SJSA1 (cell line): ENCODE measurements at regions not wholly inside any gene's neighbourhood (a gene's known extent, or its start where the extent isn't known, plus 50 kb on each side); places are given as distances from the start of the nearest gene placed in this dataset.

Experiments used
- DNase-seq, 2 experiments: peaks; one replicate each; pipeline ENCODE4 v3.0.0-alpha.2; 2015 to 2020; ENCODE audit warnings: low spot score in 2 of 2, low read depth in 1 of 2
- H3K27ac ChIP-seq: fragments of 250-450 bp; sonication (Bioruptor Pico); 2 replicates; pipeline ENCODE4 v1.5.1; 2020; ENCODE audit warnings: mild to moderate bottlenecking, moderate library complexity
- H3K27me3 ChIP-seq: fragments of 250-450 bp; sonication (Bioruptor Pico); replicated peaks from 2 replicates; pipeline ENCODE4 v1.5.1; 2020; ENCODE audit warnings: mild to moderate bottlenecking, moderate library complexity
- H3K36me3 ChIP-seq: fragments of 250-450 bp; sonication (Bioruptor Pico); 2 replicates; pipeline ENCODE4 v1.5.1; 2020; ENCODE audit warnings: mild to moderate bottlenecking
- H3K4me1 ChIP-seq: fragments of 250-450 bp; sonication (Bioruptor Pico); replicated peaks from 2 replicates; pipeline ENCODE4 v1.6.1; 2021; ENCODE audit warnings: mild to moderate bottlenecking
- H3K4me3 ChIP-seq: fragments of 250-450 bp; sonication (Bioruptor Pico); 2 replicates; pipeline ENCODE4 v1.5.1; 2020; ENCODE audit warnings: mild to moderate bottlenecking
- H3K9me3 ChIP-seq: fragments of 250-450 bp; sonication (Bioruptor Pico); replicated peaks from 2 replicates; pipeline ENCODE4 v1.5.1; 2020; ENCODE audit warnings: mild to moderate bottlenecking

DNA sequence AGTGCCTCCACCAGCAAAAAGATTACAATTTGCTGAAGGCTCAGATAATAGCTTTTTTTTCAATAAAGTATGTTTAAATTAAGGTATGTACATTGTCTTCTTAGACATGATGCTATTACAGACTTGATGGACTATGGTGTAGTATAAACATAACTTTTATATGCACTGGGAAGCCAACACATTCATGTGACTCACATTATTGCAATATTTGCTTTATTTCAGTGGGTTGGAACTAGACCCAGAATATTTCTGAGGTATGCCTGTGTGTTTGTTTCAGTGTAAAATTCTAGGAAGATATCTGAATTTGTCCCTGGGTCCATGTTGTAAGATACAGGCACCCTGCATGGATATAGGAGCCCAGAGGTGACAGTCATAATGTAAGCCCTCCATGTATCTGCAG, 120.0 kb upstream of the BDNF start:
- no peaks in the 10 kb centered on the region for H3K36me3 ChIP-seq
- H3K4me3 ChIP-seq: no peak overlapping the region
- no peaks in the 10 kb centered on the region for H3K27me3 ChIP-seq
- H3K9me3 ChIP-seq: no peaks in the 10 kb centered on the region
- H3K27ac ChIP-seq: no peak overlapping the region
- DNase-seq: no peak
- H3K4me1 ChIP-seq: no peaks in the 10 kb centered on the region

DNA sequence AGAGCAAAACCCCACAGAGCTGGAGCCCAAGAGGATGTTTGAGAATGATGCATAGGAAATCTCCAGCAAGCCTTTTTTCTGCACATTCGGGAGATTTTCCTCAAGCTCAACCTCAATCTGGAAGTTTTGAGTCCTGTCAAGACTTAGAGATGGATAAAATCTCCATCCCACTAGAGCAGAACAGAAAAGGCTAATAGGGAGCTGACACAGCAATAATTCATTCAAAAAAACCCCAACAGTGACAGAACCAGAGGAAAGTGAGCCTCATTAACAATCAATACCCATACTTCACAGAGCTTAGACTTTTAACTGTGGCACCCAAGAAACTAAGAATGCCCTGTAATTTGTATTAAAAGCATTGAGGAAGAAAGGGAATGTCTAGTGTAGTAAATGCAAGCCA, 115.9 kb upstream of the BDNF start:
- Histone ChIP-seq H3K36me3 (no peaks in the 10 kb centered on the region), H3K4me3 (no peak overlapping the region), H3K9me3 (no peaks in the 10 kb centered on the region), H3K4me1 (no peaks in the 10 kb centered on the region), H3K27me3 (0 out of 2 replicates have a peak, but pooled peaks cover 3% of the 10 kb centered on the region), H3K27ac (no peak overlapping the region)
- no peak for DNase-seq

DNA sequence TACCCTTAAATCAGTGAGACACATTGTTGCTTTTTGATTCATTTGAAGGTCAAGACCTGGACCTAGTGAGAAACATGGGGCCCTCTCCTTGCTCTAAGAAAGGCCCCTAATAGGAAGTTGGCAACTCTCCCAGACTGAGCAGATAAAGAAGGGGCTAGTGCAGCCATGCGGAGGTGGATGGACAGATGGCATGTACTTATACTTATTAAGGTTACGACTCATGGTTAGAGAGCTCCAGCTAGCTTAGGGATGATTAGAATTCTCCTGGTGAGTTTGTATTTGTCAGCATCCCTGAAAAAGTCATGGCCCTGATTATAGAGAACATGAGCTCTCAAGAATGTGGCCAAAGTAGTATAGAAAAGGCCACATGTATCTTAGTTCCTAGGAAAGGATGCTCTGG, 112.1 kb upstream of the BDNF start:
- H3K4me3 ChIP-seq: no peak overlapping the region
- no peaks in the 10 kb centered on the region for H3K9me3 ChIP-seq
- no peak for DNase-seq
- no peak overlapping the region for H3K27ac ChIP-seq
- H3K27me3 ChIP-seq: 0 out of 2 replicates have a peak, but pooled peaks cover 3% of the 10 kb centered on the region
- no peaks in the 10 kb centered on the region for H3K36me3 ChIP-seq
- H3K4me1 ChIP-seq: no peaks in the 10 kb centered on the region

DNA sequence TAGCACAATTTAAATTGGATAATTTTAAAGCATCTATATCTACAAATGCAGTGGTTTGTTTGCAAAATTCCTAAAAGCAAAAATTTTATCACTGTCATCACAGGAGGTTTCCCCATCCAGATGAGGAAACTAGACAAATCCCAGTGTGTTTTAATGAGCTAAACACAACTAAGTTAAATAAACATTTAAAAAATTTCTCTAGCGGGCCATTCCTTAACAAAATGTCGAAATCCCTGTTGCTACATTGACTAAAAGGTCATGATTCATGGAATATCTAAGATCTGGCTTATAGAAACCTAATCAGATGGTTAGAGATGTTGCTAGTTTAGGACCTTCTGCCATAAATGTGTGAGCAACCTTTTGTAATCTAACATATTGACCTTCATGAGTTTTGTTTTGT, 107.3 kb upstream of the BDNF start:
- H3K36me3 ChIP-seq: no peaks in the 10 kb centered on the region
- no peak overlapping the region for H3K4me3 ChIP-seq
- no peaks in the 10 kb centered on the region for H3K27me3 ChIP-seq
- DNase-seq: no peak
- no peak overlapping the region for H3K27ac ChIP-seq
- H3K4me1 ChIP-seq: no peaks in the 10 kb centered on the region
- H3K9me3 ChIP-seq: no peaks in the 10 kb centered on the region

DNA sequence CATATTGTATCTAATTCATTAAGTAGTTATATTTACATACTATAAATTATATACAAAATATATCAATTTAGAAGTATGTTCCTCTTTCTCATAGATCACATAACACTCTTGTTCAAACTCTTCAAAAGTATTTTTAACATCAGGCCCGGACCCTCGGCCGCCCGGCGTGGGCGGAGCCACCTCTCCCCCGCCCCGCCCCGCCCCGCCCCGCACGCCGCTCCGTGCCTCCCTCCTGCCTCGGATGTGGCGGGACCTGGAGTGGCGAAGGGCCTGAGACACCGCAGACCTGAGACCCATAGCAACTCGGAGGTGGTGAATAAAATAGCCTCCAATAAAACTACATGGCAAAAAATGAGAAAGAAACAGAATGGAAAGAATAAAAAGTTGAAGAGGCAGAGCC, 105.9 kb upstream of the BDNF start:
- Histone ChIP-seq H3K27ac (no peak overlapping the region), H3K27me3 (no peaks in the 10 kb centered on the region)
- no peak for DNase-seq

DNA sequence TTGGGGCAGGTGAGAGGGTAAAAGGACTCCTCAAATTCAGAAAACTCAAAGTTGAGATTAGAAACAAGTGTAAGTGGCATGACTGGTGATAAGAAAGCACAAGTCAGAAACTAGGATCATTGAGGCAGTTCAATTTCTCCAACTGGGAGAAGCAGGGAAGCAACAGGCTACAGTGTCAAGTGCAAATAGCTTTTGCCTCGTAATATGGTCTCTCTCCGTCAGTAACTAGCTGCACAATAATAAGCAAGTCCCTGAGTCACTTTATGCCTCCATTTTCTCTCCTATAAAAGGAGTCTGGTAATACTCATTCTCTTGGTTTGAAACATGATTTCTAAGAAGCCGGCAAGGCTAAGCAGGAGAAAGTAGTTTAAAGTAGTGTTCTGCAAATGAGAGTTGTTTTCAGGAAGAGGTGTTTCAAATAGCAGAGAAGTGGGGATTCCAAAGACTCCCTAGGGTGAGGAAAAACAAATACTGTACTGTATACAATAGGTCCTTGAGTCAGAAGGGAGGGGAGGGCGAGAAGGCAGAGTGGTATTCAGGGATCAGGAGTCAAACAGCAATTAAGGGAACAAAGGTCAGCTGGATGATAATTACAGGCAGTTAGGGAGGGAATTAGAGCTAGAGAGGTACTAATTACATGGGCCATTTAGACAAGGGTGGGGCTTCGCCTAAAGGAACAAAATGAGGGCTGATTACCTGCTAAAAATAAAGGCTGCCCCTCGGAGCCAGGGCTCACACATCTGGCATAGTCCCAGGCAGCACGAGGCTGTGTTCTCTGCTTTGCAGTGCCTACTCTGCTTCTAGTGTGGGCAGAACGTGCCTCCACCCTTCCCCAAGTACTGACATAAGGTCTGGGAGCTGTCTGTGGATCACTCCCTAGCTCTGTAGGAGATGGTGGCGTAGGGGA, 96.0 kb upstream of the BDNF start:
- Histone ChIP-seq H3K27ac (no peak overlapping the region), H3K27me3 (no peaks in the 10 kb centered on the region), H3K4me3 (no peak overlapping the region), H3K36me3 (no peaks in the 10 kb centered on the region), H3K4me1 (peaks cover 15% of the 10 kb centered on the region), H3K9me3 (peaks cover 4% of the 10 kb centered on the region; the same call in 1 of the 2 replicates)
- DNase-seq: peak in 1 of 2 experiments; percentile 49

More for the DNA sequence above, 105.9 kb upstream of the BDNF start:
- Histone ChIP-seq H3K36me3 (no peaks in the 10 kb centered on the region), H3K9me3 (no peaks in the 10 kb centered on the region), H3K4me3 (no peak overlapping the region), H3K4me1 (no peaks in the 10 kb centered on the region)

DNA sequence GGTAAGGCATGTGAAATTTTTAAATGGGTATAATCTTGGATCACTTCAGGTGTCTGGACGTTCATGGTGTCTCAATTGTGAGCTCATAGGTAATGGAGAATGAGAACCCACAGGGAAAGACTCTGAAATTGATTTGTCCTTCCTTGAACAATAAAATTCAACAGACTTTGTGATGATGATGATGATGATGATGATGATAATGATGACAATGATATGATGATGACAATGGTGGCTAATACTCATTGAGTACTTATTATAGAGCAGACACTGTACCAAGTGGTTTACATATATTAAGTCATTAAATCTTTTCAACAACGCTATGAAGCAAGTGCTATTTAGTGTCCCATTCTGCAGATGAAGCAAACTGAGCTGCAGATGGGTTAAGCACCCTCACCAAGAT, 86.6 kb upstream of the BDNF start:
- Histone ChIP-seq H3K4me1 (peaks cover 5% of the 10 kb centered on the region; the same call in 1 of the 2 replicates), H3K27me3 (no peaks in the 10 kb centered on the region), H3K4me3 (no peak overlapping the region), H3K9me3 (peaks cover 4% of the 10 kb centered on the region; the same call in 1 of the 2 replicates), H3K36me3 (no peaks in the 10 kb centered on the region), H3K27ac (no peak overlapping the region)
- DNase-seq: no peak

DNA sequence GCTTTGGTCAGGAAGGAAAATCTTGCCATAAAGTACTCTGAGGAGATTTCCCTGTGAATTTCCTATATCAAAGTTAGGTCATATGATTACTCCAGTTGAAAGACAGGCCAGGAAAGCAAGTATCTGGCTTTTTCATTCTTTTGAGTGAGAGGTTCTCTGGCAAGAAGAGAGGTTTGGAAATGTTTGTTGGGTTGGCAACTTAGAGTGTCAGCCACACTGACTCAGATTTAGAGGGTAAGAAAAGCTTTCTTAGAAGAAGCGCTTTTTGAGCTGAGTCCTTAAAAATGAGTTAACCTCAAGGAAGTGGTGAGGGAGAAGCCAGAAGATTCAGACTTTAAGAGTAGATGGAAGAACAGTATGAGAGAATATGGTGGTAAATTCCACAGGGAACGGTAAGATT, 86.1 kb upstream of the BDNF start:
- no peaks in the 10 kb centered on the region for H3K36me3 ChIP-seq
- no peak overlapping the region for H3K27ac ChIP-seq
- H3K9me3 ChIP-seq: no peaks in the 10 kb centered on the region
- H3K4me1 ChIP-seq: peaks cover 5% of the 10 kb centered on the region; the same call in 1 of the 2 replicates
- no peaks in the 10 kb centered on the region for H3K27me3 ChIP-seq
- H3K4me3 ChIP-seq: no peak overlapping the region
- DNase-seq: no peak

DNA sequence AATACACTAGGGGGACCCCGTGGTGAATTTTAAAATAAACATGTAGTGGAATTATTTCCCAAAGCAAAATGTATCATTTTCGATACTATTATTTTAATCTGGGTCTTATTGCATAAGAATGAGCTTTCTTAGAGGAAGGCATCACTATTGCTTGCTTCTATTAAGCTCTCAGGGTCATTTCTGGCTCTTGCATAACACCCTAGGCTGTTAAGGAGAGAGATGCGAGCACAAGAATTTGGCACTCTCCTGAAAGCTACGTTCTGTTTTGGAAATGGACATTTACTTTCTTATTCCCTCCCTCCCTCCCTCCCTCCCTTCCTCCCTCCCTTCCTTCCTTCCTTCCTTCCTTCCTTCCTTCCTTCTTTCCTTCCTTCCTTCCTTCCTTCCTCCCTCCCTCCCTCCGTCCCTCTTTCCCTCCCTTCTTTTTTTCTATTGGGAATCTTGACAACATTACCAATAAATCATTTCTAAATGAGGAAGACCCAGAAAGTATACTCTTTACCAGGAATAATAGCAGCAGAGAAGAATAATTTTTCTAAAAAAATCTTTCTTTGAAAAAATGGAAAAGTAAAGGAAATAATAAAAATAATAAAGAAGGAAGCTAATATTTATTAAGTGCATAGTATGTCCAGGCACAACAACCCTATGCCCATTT, 83.6 kb upstream of the BDNF start:
- H3K36me3 ChIP-seq: no peaks in the 10 kb centered on the region
- no peaks in the 10 kb centered on the region for H3K9me3 ChIP-seq
- H3K4me1 ChIP-seq: peaks cover 5% of the 10 kb centered on the region; the same call in 1 of the 2 replicates
- no peak overlapping the region for H3K27ac ChIP-seq
- H3K4me3 ChIP-seq: no peak overlapping the region
- no peak for DNase-seq
- no peaks in the 10 kb centered on the region for H3K27me3 ChIP-seq

DNA sequence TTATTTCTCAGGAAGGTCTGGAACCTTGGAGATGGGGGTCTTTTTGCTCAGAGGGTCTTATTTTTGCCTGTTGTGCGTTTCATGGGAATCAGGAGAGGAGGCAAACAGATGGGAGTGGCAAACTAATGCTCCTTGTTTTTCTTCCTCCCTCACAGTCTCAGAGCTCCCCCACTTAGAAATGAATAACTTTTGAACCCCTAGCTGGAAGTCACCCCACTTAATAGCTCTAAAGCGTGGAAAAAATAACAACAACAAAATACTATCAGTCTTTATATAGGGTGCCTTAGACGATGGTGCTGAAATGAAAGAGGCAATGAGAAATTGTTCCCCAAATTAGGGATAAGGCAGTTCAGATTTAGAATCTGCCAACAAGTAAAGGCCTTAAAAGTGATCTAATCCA, 76.8 kb upstream of the BDNF start:
- Histone ChIP-seq H3K4me1 (no peaks in the 10 kb centered on the region), H3K27ac (no peak overlapping the region), H3K9me3 (no peaks in the 10 kb centered on the region), H3K36me3 (no peaks in the 10 kb centered on the region), H3K27me3 (no peaks in the 10 kb centered on the region), H3K4me3 (no peak overlapping the region)
- no peak for DNase-seq

DNA sequence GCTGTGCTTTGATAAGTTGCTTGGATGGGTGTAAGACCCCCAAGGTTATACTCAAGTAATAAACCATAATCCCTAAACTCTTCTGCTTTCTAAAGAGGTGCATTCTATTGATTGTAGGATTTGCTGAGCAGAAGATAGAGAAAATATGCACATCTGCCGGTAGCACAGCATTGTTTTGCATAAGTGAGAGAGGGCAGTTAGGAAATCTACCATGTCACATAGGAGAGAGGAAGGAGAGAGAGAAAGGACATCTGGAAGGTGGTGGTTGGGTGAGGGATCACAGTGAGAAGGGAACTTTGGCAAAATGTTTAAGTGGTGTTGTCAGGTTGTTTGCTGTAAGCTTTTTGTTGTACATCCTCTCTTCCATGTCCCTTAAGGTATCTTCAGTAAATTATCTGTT, 73.6 kb upstream of the BDNF start:
- Histone ChIP-seq H3K27ac (no peak overlapping the region), H3K4me3 (no peak overlapping the region), H3K27me3 (no peaks in the 10 kb centered on the region), H3K36me3 (no peaks in the 10 kb centered on the region), H3K9me3 (no peaks in the 10 kb centered on the region), H3K4me1 (no peaks in the 10 kb centered on the region)
- DNase-seq: no peak

DNA sequence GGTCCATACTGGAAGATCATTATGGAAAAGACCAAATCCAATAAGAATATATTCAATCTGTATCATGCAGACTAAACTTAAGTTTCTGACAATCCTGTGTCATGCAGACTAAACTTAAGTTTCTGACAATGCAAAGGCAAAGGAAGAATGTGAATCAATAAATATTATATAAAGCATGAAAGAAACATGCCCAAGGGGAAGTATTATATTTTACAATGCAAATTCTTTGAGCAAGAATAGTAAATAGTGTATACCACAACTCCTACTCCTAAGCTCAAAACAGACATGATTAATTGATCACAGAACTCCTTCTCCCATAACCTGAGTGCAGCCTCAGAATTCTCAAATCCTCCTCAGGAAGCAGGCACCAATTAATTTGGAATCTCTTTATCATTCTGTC, 71.3 kb upstream of the BDNF start:
- Histone ChIP-seq H3K4me3 (no peak overlapping the region), H3K27ac (no peak overlapping the region), H3K4me1 (no peaks in the 10 kb centered on the region), H3K36me3 (no peaks in the 10 kb centered on the region), H3K9me3 (no peaks in the 10 kb centered on the region), H3K27me3 (no peaks in the 10 kb centered on the region)
- no peak for DNase-seq

DNA sequence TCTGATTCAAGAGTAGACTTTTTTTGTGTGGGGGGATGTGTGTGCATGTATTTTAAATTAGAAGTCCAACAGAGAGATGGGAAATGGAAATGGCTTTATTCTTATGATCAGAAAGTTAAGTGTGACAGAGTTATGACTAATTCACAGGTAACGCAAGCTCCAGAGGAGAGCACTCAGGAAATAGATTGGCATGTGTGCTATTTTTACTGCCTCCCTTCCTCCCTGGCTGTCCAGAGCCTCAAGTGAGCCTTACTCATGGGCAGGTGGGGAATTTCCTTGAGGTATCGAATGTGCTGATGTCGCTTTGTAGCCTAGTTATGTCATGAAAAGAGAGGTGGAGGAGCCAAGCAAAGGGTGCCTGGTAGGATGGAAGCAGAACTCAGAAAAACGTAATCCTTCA, 70.3 kb upstream of the BDNF start:
- Histone ChIP-seq H3K9me3 (no peaks in the 10 kb centered on the region), H3K4me3 (no peak overlapping the region), H3K27ac (no peak overlapping the region), H3K27me3 (no peaks in the 10 kb centered on the region), H3K4me1 (no peaks in the 10 kb centered on the region), H3K36me3 (no peaks in the 10 kb centered on the region)
- DNase-seq: no peak

DNA sequence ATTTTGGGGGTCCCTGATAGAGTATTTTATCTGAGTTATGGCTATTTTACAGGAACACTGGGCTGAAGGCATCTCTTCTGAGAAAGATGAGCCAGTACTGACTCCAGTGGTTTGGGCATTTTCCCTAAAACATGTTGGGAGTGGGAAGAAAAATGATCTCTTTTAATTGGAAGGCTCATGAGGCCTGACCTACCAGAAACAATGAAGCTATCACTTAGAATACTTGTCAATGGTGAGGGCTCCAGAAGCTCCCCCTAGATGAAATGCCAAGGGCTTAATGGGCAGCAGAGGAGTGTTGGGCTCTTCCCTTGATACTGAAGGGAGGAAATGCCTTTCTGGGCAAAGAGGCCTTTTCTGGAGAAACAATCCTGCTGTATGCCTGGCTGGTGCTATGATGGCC, 63.5 kb upstream of the BDNF start:
- H3K27ac ChIP-seq: no peak overlapping the region
- no peaks in the 10 kb centered on the region for H3K27me3 ChIP-seq
- 0 out of 2 replicates have a peak, but pooled peaks cover 5% of the 10 kb centered on the region for H3K4me1 ChIP-seq
- DNase-seq: no peak
- no peaks in the 10 kb centered on the region for H3K9me3 ChIP-seq
- H3K36me3 ChIP-seq: no peaks in the 10 kb centered on the region
- no peak overlapping the region for H3K4me3 ChIP-seq
